ENCODE measurements at regions not wholly inside any gene's neighbourhood (a gene's known extent, or its start where the extent isn't known, plus 50 kb on each side); places are given as distances from the start of the nearest gene placed in this dataset.

DNA sequence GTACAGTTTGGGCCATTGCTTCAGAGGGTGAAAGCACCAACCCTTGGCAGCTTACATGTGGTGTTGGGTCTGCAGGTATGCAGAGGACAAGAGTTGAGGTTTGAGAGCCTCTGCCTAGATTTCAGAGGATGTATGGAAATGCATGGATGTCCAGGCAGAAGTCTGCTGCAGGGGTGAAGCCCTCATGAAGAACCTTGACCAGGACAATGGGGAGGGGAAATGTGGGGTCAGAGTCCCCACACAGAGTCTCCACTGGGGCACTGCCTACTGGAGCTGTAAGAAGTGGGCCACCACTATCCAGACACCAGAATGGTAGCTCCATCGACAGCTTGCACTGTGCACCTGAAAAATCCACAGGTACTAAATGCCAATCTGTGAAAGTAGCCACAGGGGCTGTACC, 113.6 kb upstream of the SPATA31C2 start:
- no peak overlapping the region for H3K14ac ChIP-seq (ENCODE audit: low read length)
- no peak overlapping the region for H2BK5ac ChIP-seq (ENCODE audit: low read depth, low read length, poor library complexity)
- H3K79me1 ChIP-seq (ENCODE audit: low read length), result peaks cover 9% of the 10 kb centered on the region
- no CpG with 5 or more reads among the region's 1 CpG for WGBS (ENCODE audit: extremely low coverage, insufficient coverage, insufficient read length)
- no peak overlapping the region for H3K18ac ChIP-seq (ENCODE audit: low read length)
- no peak overlapping the region for H2AK5ac ChIP-seq (ENCODE audit: low read length)
- no peak overlapping the region for H3K4me2 ChIP-seq (ENCODE audit: low read length)
- peaks cover 8% of the 10 kb centered on the region for H3K9me3 ChIP-seq (ENCODE audit: insufficient read depth, low read depth, low read length)
- H2BK12ac ChIP-seq (ENCODE audit: low read length), result no peak overlapping the region
- H4K8ac ChIP-seq (ENCODE audit: low read depth, low read length), result no peak overlapping the region
- H3K4ac ChIP-seq (ENCODE audit: low read depth, low read length), result no peak overlapping the region
- H3K9ac ChIP-seq (ENCODE audit: low read length), result no peak overlapping the region
- H2BK120ac ChIP-seq (ENCODE audit: insufficient read depth, low read length, poor library complexity), result no peak overlapping the region
- H3K4me3 ChIP-seq (ENCODE audit: low read depth, low read length), result no peak overlapping the region
- H2AFZ ChIP-seq (ENCODE audit: insufficient read depth, low read length, poor library complexity), result no peak overlapping the region
- H3K27ac ChIP-seq (ENCODE audit: low read depth, low read length), result no peak overlapping the region
- H3K36me3 ChIP-seq (ENCODE audit: control insufficient read depth in 1 of 2, insufficient read depth in 2 of 2, low read length in 2 of 2), result no peaks in the 10 kb centered on the region
- H3K23ac ChIP-seq (ENCODE audit: low read length), result no peak overlapping the region
- H4K91ac ChIP-seq (ENCODE audit: low read depth, low read length), result no peak overlapping the region
- DNase-seq, result no peak
- peaks cover 7 to 9% of the 10 kb centered on the region in 2 experiments for H3K4me1 ChIP-seq (ENCODE audit: control insufficient read depth in 1 of 2, insufficient read depth in 2 of 2, low read length in 2 of 2)
- no peaks in the 10 kb centered on the region for H3K27me3 ChIP-seq (ENCODE audit: insufficient read depth, low read length)
- H4K12ac ChIP-seq (ENCODE audit: low read depth, low read length), result no peak overlapping the region
- H3K79me2 ChIP-seq (ENCODE audit: control insufficient read depth, insufficient read depth, low read length, poor library complexity), result no peaks in the 10 kb centered on the region

DNA sequence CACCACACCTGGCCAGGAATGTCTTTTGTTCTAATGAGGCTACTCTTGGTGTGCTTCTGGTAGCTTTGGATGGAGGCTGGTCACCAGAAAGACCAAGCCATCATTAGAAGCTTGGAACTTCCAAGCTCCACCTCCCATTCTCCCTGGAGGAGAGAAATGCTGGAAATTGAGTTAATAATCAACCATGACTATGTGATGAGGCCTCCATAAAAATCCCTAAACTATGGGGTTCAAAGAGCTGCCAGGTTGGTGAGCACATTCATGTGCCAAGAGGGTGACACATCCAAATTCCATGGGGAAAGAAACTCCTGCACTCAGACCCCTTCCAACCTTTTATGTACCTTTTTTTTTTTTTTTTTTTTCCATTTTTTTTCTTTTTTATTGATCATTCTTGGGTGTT, 105.5 kb upstream of the SPATA31C2 start:
- Histone ChIP-seq H3K36me3 (ENCODE audit: control insufficient read depth in 1 of 2, insufficient read depth in 2 of 2, low read length in 2 of 2) (no peaks in the 10 kb centered on the region), H3K4me3 (ENCODE audit: low read depth, low read length) (no peak overlapping the region)

DNA sequence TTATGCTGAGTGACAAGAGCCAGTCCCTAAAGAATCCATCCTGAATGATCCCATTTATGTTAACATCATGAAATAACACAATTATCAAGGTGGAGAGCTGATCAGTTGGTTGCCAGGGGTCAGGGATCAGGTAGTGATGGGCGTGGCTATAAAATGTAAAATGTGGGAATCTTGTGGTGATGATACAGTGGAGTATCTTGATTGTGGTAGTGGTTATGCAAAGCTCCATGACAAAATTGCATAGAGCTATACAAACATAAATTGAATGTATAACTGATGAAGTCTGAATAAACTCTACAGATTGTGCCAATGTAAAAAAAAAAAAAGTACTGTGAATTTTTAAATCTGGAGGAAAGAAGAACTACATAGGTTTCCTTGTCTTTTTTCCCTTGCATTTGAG, 104.6 kb upstream of the SPATA31C2 start:
- H3K27me3 ChIP-seq (ENCODE audit: insufficient read depth, low read length), result no peaks in the 10 kb centered on the region
- H4K8ac ChIP-seq (ENCODE audit: low read depth, low read length), result no peak overlapping the region
- no peak overlapping the region for H2BK12ac ChIP-seq (ENCODE audit: low read length)
- H4K12ac ChIP-seq (ENCODE audit: low read depth, low read length), result no peak overlapping the region
- peaks cover 2% of the 10 kb centered on the region for H3K9me3 ChIP-seq (ENCODE audit: insufficient read depth, low read depth, low read length)
- H3K79me2 ChIP-seq (ENCODE audit: control insufficient read depth, insufficient read depth, low read length, poor library complexity), result no peaks in the 10 kb centered on the region
- no peak overlapping the region for H3K4me2 ChIP-seq (ENCODE audit: low read length)
- H3K36me3 ChIP-seq (ENCODE audit: control insufficient read depth in 1 of 2, insufficient read depth in 2 of 2, low read length in 2 of 2), result no peaks in the 10 kb centered on the region
- no peak overlapping the region for H2BK120ac ChIP-seq (ENCODE audit: insufficient read depth, low read length, poor library complexity)
- no peaks in the 10 kb centered on the region for H3K4me1 ChIP-seq (ENCODE audit: control insufficient read depth in 1 of 2, insufficient read depth in 2 of 2, low read length in 2 of 2)
- no peak overlapping the region for H3K14ac ChIP-seq (ENCODE audit: low read length)
- H2AK5ac ChIP-seq (ENCODE audit: low read length), result no peak overlapping the region
- no peak overlapping the region for H4K91ac ChIP-seq (ENCODE audit: low read depth, low read length)
- WGBS (ENCODE audit: extremely low coverage, insufficient coverage, insufficient read length), result no CpG with 5 or more reads among the region's 1 CpG
- H3K9ac ChIP-seq (ENCODE audit: low read length), result no peak overlapping the region
- no peak overlapping the region for H2BK5ac ChIP-seq (ENCODE audit: low read depth, low read length, poor library complexity)
- H2AFZ ChIP-seq (ENCODE audit: insufficient read depth, low read length, poor library complexity), result no peak overlapping the region
- H3K23ac ChIP-seq (ENCODE audit: low read length), result no peak overlapping the region
- H3K4ac ChIP-seq (ENCODE audit: low read depth, low read length), result no peak overlapping the region
- no peak for DNase-seq
- H3K18ac ChIP-seq (ENCODE audit: low read length), result no peak overlapping the region
- H3K27ac ChIP-seq (ENCODE audit: low read depth, low read length), result no peak overlapping the region
- H3K4me3 ChIP-seq (ENCODE audit: low read depth, low read length), result no peak overlapping the region
- H3K79me1 ChIP-seq (ENCODE audit: low read length), result no peaks in the 10 kb centered on the region

More for the DNA sequence above, 105.5 kb upstream of the SPATA31C2 start:
- Histone ChIP-seq H3K4ac (ENCODE audit: low read depth, low read length) (no peak overlapping the region), H3K27me3 (ENCODE audit: insufficient read depth, low read length) (no peaks in the 10 kb centered on the region), H4K12ac (ENCODE audit: low read depth, low read length) (no peak overlapping the region), H3K14ac (ENCODE audit: low read length) (no peak overlapping the region), H3K23ac (ENCODE audit: low read length) (no peak overlapping the region), H2AFZ (ENCODE audit: insufficient read depth, low read length, poor library complexity) (no peak overlapping the region), H3K27ac (ENCODE audit: low read depth, low read length) (no peak overlapping the region), H3K18ac (ENCODE audit: low read length) (no peak overlapping the region), H3K4me2 (ENCODE audit: low read length) (no peak overlapping the region), H3K9me3 (ENCODE audit: insufficient read depth, low read depth, low read length) (peaks cover 2% of the 10 kb centered on the region), H2BK5ac (ENCODE audit: low read depth, low read length, poor library complexity) (no peak overlapping the region), H3K9ac (ENCODE audit: low read length) (no peak overlapping the region), H4K8ac (ENCODE audit: low read depth, low read length) (no peak overlapping the region), H2AK5ac (ENCODE audit: low read length) (no peak overlapping the region), H3K79me2 (ENCODE audit: control insufficient read depth, insufficient read depth, low read length, poor library complexity) (no peaks in the 10 kb centered on the region), H2BK120ac (ENCODE audit: insufficient read depth, low read length, poor library complexity) (no peak overlapping the region), H4K91ac (ENCODE audit: low read depth, low read length) (no peak overlapping the region), H3K79me1 (ENCODE audit: low read length) (no peaks in the 10 kb centered on the region), H2BK12ac (ENCODE audit: low read length) (no peak overlapping the region), H3K4me1 (ENCODE audit: control insufficient read depth in 1 of 2, insufficient read depth in 2 of 2, low read length in 2 of 2) (no peaks in the 10 kb centered on the region)
- DNase-seq, result no peak

GRCh38 chr9:88237991-88238571, 99.8 kb upstream of the SPATA31C2 start:
- Histone ChIP-seq H3K36me3 (ENCODE audit: control insufficient read depth in 1 of 2, insufficient read depth in 2 of 2, low read length in 2 of 2) (no peaks in the 10 kb centered on the region), H3K4ac (ENCODE audit: low read depth, low read length) (no peak overlapping the region), H3K79me1 (ENCODE audit: low read length) (peaks cover 11% of the 10 kb centered on the region), H3K4me3 (ENCODE audit: low read depth, low read length) (no peak overlapping the region), H4K8ac (ENCODE audit: low read depth, low read length) (no peak overlapping the region), H2BK12ac (ENCODE audit: low read length) (no peak overlapping the region), H3K14ac (ENCODE audit: low read length) (no peak overlapping the region), H3K27ac (ENCODE audit: low read depth, low read length) (no peak overlapping the region), H3K4me1 (ENCODE audit: control insufficient read depth in 1 of 2, insufficient read depth in 2 of 2, low read length in 2 of 2) (peaks cover 17 to 18% of the 10 kb centered on the region in 2 experiments), H3K4me2 (ENCODE audit: low read length) (no peak overlapping the region), H3K79me2 (ENCODE audit: control insufficient read depth, insufficient read depth, low read length, poor library complexity) (peaks cover 1% of the 10 kb centered on the region), H3K9ac (ENCODE audit: low read length) (no peak overlapping the region), H3K27me3 (ENCODE audit: insufficient read depth, low read length) (no peaks in the 10 kb centered on the region), H3K18ac (ENCODE audit: low read length) (no peak overlapping the region), H3K23ac (ENCODE audit: low read length) (no peak overlapping the region), H4K12ac (ENCODE audit: low read depth, low read length) (no peak overlapping the region), H2BK5ac (ENCODE audit: low read depth, low read length, poor library complexity) (no peak overlapping the region), H2AFZ (ENCODE audit: insufficient read depth, low read length, poor library complexity) (no peak overlapping the region), H2BK120ac (ENCODE audit: insufficient read depth, low read length, poor library complexity) (no peak overlapping the region), H4K91ac (ENCODE audit: low read depth, low read length) (no peak overlapping the region), H3K9me3 (ENCODE audit: insufficient read depth, low read depth, low read length) (peaks cover 2% of the 10 kb centered on the region), H2AK5ac (ENCODE audit: low read length) (no peak overlapping the region)
- DNase-seq, result no peak
- no CpG with 5 or more reads among the region's 11 CpGs for WGBS (ENCODE audit: extremely low coverage, insufficient coverage, insufficient read length)

All from trophoblast cell (in vitro differentiated cells and primary cell).